Fibroblast of skin of left quadriceps (primary cell): ENCODE measurements at regions not wholly inside any gene's neighbourhood (a gene's known extent, or its start where the extent isn't known, plus 50 kb on each side); places are given as distances from the start of the nearest gene placed in this dataset.
A peak's percentile ranks its signal among the peaks of the same experiment; 100 is the strongest.

ENCODE experiments used
- DNase-seq, 2 experiments: peaks; one replicate each; pipeline ENCODE4 v3.0.0-alpha.2; 2013; ENCODE audit warnings: low read depth in 2 of 2

GRCh38 chr12:64998371-64999147 lies 122.5 kb downstream of the WIF1 start:
- peak in 1 of 2 experiments; percentile 8 for DNase-seq

- DNase-seq: no peak
Measured at GRCh38 chr12:64999148-64999425, 122.0 kb downstream of the WIF1 start.
